Esophagus squamous epithelium (tissue), 5 donors: ENCODE measurements at regions not wholly inside any gene's neighbourhood (a gene's known extent, or its start where the extent isn't known, plus 50 kb on each side); places are given as distances from the start of the nearest gene placed in this dataset.

Experiments
- DNase-seq: peaks from one replicate; lab custom pipeline; 2025; lab: John Stamatoyannopoulos, UW
- H3K27ac ChIP-seq, 4 donors: fragments of 200-600 bp; sonication (generic); one replicate each; pipeline ENCODE4 v1.5.1; 2016 to 2019; ENCODE audit warnings: mild to moderate bottlenecking in 1 of 4
- H3K27me3 ChIP-seq, 4 donors: fragments of 200-600 bp; sonication (generic); 1 replicate in 3 of 4; 2 replicates in 1 of 4; pipeline versions ENCODE4 v1.5.1 to v1.6.0; 2017 to 2021; ENCODE audit warnings: antibody characterized with exemption in 1 of 4
- H3K36me3 ChIP-seq, 3 donors: fragments of 200-600 bp; sonication (generic); one replicate each; pipeline ENCODE4 v1.5.1; 2016 to 2019
- H3K4me1 ChIP-seq, 3 donors: fragments of 200-600 bp; sonication (generic); one replicate each; pipeline ENCODE4 v1.5.1; 2017 to 2019
- H3K4me3 ChIP-seq, 4 donors: fragments of 200-600 bp; sonication (generic); 1 replicate in 3 of 4; 2 replicates in 1 of 4; pipeline ENCODE4 v1.5.1; 2016 to 2019; ENCODE audit warnings: mild to moderate bottlenecking in 2 of 4, moderate library complexity in 1 of 4
- H3K9me3 ChIP-seq, 3 donors: fragments of 200-600 bp; sonication (generic); one replicate each; pipeline ENCODE4 v1.5.1; 2016 to 2019
- CTCF ChIP-seq, 6 experiments: fragments of 450-650 bp in 4 of 6; fragments of 200-600 bp in 2 of 6; sonication (generic) in 2 of 6; IDR thresholded peaks; one replicate each; pipeline ENCODE4 v1.5.1; 2016 to 2019; ENCODE audit warnings: antibody characterized with exemption in 6 of 6, mild to moderate bottlenecking in 4 of 6, moderate library complexity in 4 of 6
- POLR2A ChIP-seq, 4 donors: fragments of 450-650 bp; IDR thresholded peaks; one replicate each; pipeline ENCODE4 v1.6.1; 2017; ENCODE audit warnings: antibody characterized with exemption in 4 of 4, mild to moderate bottlenecking in 4 of 4, moderate library complexity in 3 of 4
- WGBS, 2 donors: methylation state at CpG; one replicate each; pipeline ENCODE4 v1.1.5; 2018; 5-methylcytosine and 5-hydroxymethylcytosine counted together
- intact Hi-C: fragments of 100-400 bp; cut with DNase I; formaldehyde crosslinking; loops from one replicate; pipeline ENCODE4 v1.15.0; 2022
- donor health status: DM: yes; HTN: yes; CAD: no.

GRCh38 chrX:11992271-11992670 lies 146.0 kb upstream of the FRMPD4 start:
- no peak overlapping the region for H3K27ac ChIP-seq
- no peak for DNase-seq
- H3K36me3 ChIP-seq: no peaks in the 10 kb centered on the region
- no peaks in the 10 kb centered on the region for H3K9me3 ChIP-seq
- intact Hi-C loops: no loop called here
- H3K4me3 ChIP-seq: no peak overlapping the region
- H3K27me3 ChIP-seq: no peaks in the 10 kb centered on the region
- TF ChIP-seq POLR2A (IDR thresholded peaks at IDR 0.05) (no peak), CTCF (IDR thresholded peaks at IDR 0.05) (no peak)
- H3K4me1 ChIP-seq: no peaks in the 10 kb centered on the region

GRCh38 chrX:11995146-11995545 lies 143.1 kb upstream of the FRMPD4 start:
- no peaks in the 10 kb centered on the region for H3K9me3 ChIP-seq
- TF ChIP-seq CTCF (IDR thresholded peaks at IDR 0.05): no peak
- TF ChIP-seq POLR2A (IDR thresholded peaks at IDR 0.05): no peak
- no peaks in the 10 kb centered on the region for H3K27me3 ChIP-seq
- 21 to 33% methylated on average over 1 of the region's 1 CpG for WGBS, 2 donors
- intact Hi-C loops: no loop called here
- no peak for DNase-seq
- H3K4me3 ChIP-seq: no peak overlapping the region
- no peak overlapping the region for H3K27ac ChIP-seq
- H3K4me1 ChIP-seq: no peaks in the 10 kb centered on the region
- H3K36me3 ChIP-seq: no peaks in the 10 kb centered on the region

- intact Hi-C loops: no loop called here
- Histone ChIP-seq H3K4me3 (no peak overlapping the region), H3K4me1 (no peaks in the 10 kb centered on the region), H3K9me3 (no peaks in the 10 kb centered on the region), H3K36me3 (no peaks in the 10 kb centered on the region), H3K27ac (no peak overlapping the region), H3K27me3 (no peaks in the 10 kb centered on the region)
- TF ChIP-seq CTCF (IDR thresholded peaks at IDR 0.05) (no peak), POLR2A (IDR thresholded peaks at IDR 0.05) (no peak)
- no peak for DNase-seq
- 44 to 48% methylated on average over 2 of the region's 2 CpGs for WGBS, 2 donors
Observed at GRCh38 chrX:11996810-11997209, 141.5 kb upstream of the FRMPD4 start.

- Histone ChIP-seq H3K27ac (no peak overlapping the region), H3K27me3 (no peaks in the 10 kb centered on the region), H3K4me3 (no peak overlapping the region), H3K4me1 (no peaks in the 10 kb centered on the region), H3K9me3 (no peaks in the 10 kb centered on the region), H3K36me3 (no peaks in the 10 kb centered on the region)
- WGBS, 2 donors: 33 to 40% methylated on average over 1 to 2 of the region's 2 CpGs
- intact Hi-C loops: no loop called here
- no peak for DNase-seq
- no peak for TF ChIP-seq CTCF (IDR thresholded peaks at IDR 0.05)
- no peak for TF ChIP-seq POLR2A (IDR thresholded peaks at IDR 0.05)
Observed at GRCh38 chrX:11998944-11999343, 139.3 kb upstream of the FRMPD4 start.

- Histone ChIP-seq H3K36me3 (no peaks in the 10 kb centered on the region), H3K27me3 (no peaks in the 10 kb centered on the region), H3K4me1 (no peaks in the 10 kb centered on the region), H3K9me3 (no peaks in the 10 kb centered on the region), H3K27ac (no peak overlapping the region), H3K4me3 (no peak overlapping the region)
- DNase-seq: no peak
- intact Hi-C loops: no loop called here
- no peak for TF ChIP-seq POLR2A (IDR thresholded peaks at IDR 0.05)
- no peak for TF ChIP-seq CTCF (IDR thresholded peaks at IDR 0.05)
Observed at GRCh38 chrX:12002876-12003275, 135.4 kb upstream of the FRMPD4 start.
